ENCODE measurements at regions not wholly inside any gene's neighbourhood (a gene's known extent, or its start where the extent isn't known, plus 50 kb on each side); places are given as distances from the start of the nearest gene placed in this dataset.

GRCh38 chr11:92698742-92699141 lies 270.7 kb upstream of the MTNR1B start:
- TF ChIP-seq REST (IDR thresholded peaks at IDR 0.05; ENCODE audit: low read depth) (no peak), CEBPB (IDR thresholded peaks at IDR 0.05) (no peak), NFIC (IDR thresholded peaks at IDR 0.05) (no peak), CREB1 (IDR thresholded peaks at IDR 0.05; ENCODE audit: low read depth) (no peak), USF1 (IDR thresholded peaks at IDR 0.05) (no peak), TEAD4 (IDR thresholded peaks at IDR 0.05) (no peak), FOXM1 (IDR thresholded peaks at IDR 0.05; ENCODE audit: borderline replicate concordance, low read depth) (no peak), EP300 (IDR thresholded peaks at IDR 0.05; ENCODE audit: borderline replicate concordance) (no peak), YY1 (IDR thresholded peaks at IDR 0.05; ENCODE audit: low read depth) (no peak), RAD21 (IDR thresholded peaks at IDR 0.05; ENCODE audit: low read depth) (no peak), MAX (IDR thresholded peaks at IDR 0.05) (no peak), TAF1 (IDR thresholded peaks at IDR 0.05; ENCODE audit: low read depth) (no peak), EGR1 (IDR thresholded peaks at IDR 0.05) (no peak), TCF12 (IDR thresholded peaks at IDR 0.05; ENCODE audit: low read depth) (no peak), ZBTB7A (IDR thresholded peaks at IDR 0.05; ENCODE audit: low read depth) (no peak)

- TF ChIP-seq NFIC (IDR thresholded peaks at IDR 0.05) (no peak), REST (IDR thresholded peaks at IDR 0.05; ENCODE audit: low read depth) (no peak), FOXM1 (IDR thresholded peaks at IDR 0.05; ENCODE audit: borderline replicate concordance, low read depth) (no peak), EP300 (IDR thresholded peaks at IDR 0.05; ENCODE audit: borderline replicate concordance) (no peak), YY1 (IDR thresholded peaks at IDR 0.05; ENCODE audit: low read depth) (no peak), ZBTB7A (IDR thresholded peaks at IDR 0.05; ENCODE audit: low read depth) (no peak), USF1 (IDR thresholded peaks at IDR 0.05) (no peak), TEAD4 (IDR thresholded peaks at IDR 0.05) (no peak), TAF1 (IDR thresholded peaks at IDR 0.05; ENCODE audit: low read depth) (no peak), MAX (IDR thresholded peaks at IDR 0.05) (no peak), TCF12 (IDR thresholded peaks at IDR 0.05; ENCODE audit: low read depth) (no peak), RAD21 (IDR thresholded peaks at IDR 0.05; ENCODE audit: low read depth) (no peak), EGR1 (IDR thresholded peaks at IDR 0.05) (no peak), CEBPB (IDR thresholded peaks at IDR 0.05) (no peak), CREB1 (IDR thresholded peaks at IDR 0.05; ENCODE audit: low read depth) (no peak)
Observed at GRCh38 chr11:92702037-92702804, 267.2 kb upstream of the MTNR1B start.

- TF ChIP-seq ZBTB7A (IDR thresholded peaks at IDR 0.05; ENCODE audit: low read depth) (no peak), EGR1 (IDR thresholded peaks at IDR 0.05) (no peak)
Observed at GRCh38 chr11:92702805-92703448, 266.5 kb upstream of the MTNR1B start.

GRCh38 chr11:92703449-92703830 lies 266.0 kb upstream of the MTNR1B start:
- TF ChIP-seq ZBTB7A (IDR thresholded peaks at IDR 0.05; ENCODE audit: low read depth) = no peak
- no peak for TF ChIP-seq NFIC (IDR thresholded peaks at IDR 0.05)
- no peak for TF ChIP-seq REST (IDR thresholded peaks at IDR 0.05; ENCODE audit: low read depth)
- no peak for TF ChIP-seq YY1 (IDR thresholded peaks at IDR 0.05; ENCODE audit: low read depth)
- TF ChIP-seq CEBPB (IDR thresholded peaks at IDR 0.05) = no peak
- TF ChIP-seq MAX (IDR thresholded peaks at IDR 0.05) = no peak
- TF ChIP-seq USF1 (IDR thresholded peaks at IDR 0.05) = no peak
